Rectal smooth muscle tissue (tissue), 1 donor: ENCODE measurements at regions not wholly inside any gene's neighbourhood (a gene's known extent, or its start where the extent isn't known, plus 50 kb on each side); places are given as distances from the start of the nearest gene placed in this dataset.
"Not testable (repeated sequence)": the region's sequence is repeated elsewhere in the genome, so short reads cannot be mapped to it uniquely, and the experiment has no call there.

Experiments used
- H3K27ac ChIP-seq: one replicate; pipeline ENCODE4 v1.7.0; 2013; ENCODE audit warnings: low read depth, low read length, inconsistent platforms
- H3K27me3 ChIP-seq: one replicate; pipeline ENCODE4 v1.7.0; 2013; ENCODE audit warnings: low read length; ENCODE audit not compliant: control insufficient read depth, insufficient read depth
- H3K36me3 ChIP-seq: one replicate; pipeline ENCODE4 v1.7.0; 2013; ENCODE audit warnings: low read length; ENCODE audit not compliant: control insufficient read depth, insufficient read depth
- H3K4me1 ChIP-seq: one replicate; pipeline ENCODE4 v1.7.0; 2013; ENCODE audit warnings: low read length; ENCODE audit not compliant: control insufficient read depth, insufficient read depth
- H3K4me3 ChIP-seq: one replicate; pipeline ENCODE4 v1.7.0; 2013; ENCODE audit warnings: low read length
- H3K9ac ChIP-seq: one replicate; pipeline ENCODE4 v1.7.0; 2013; ENCODE audit warnings: low read length

- no peak overlapping the region for H3K27ac ChIP-seq
- no peak overlapping the region for H3K9ac ChIP-seq
- no peaks in the 10 kb centered on the region for H3K36me3 ChIP-seq
- no peaks in the 10 kb centered on the region for H3K27me3 ChIP-seq
- no peaks in the 10 kb centered on the region for H3K4me1 ChIP-seq
- H3K4me3 ChIP-seq = no peak overlapping the region
Observed at GRCh38 chr1:235059221-235059620, 69.4 kb downstream of the TOMM20 start.

- no peak overlapping the region for H3K27ac ChIP-seq
- H3K4me1 ChIP-seq = no peaks in the 10 kb centered on the region
- no peaks in the 10 kb centered on the region for H3K36me3 ChIP-seq
- no peak overlapping the region for H3K4me3 ChIP-seq
- no peaks in the 10 kb centered on the region for H3K27me3 ChIP-seq
- H3K9ac ChIP-seq = no peak overlapping the region
Observed at GRCh38 chr1:235058695-235059094, 69.9 kb downstream of the TOMM20 start.

- Histone ChIP-seq H3K27ac (no peak overlapping the region), H3K4me3 (no peak overlapping the region), H3K36me3 (no peaks in the 10 kb centered on the region), H3K9ac (no peak overlapping the region), H3K27me3 (no peaks in the 10 kb centered on the region), H3K4me1 (no peaks in the 10 kb centered on the region)
Observed at GRCh38 chr1:235057385-235058306, 71.0 kb downstream of the TOMM20 start.

GRCh38 chr1:235056937-235057336 is 71.7 kb downstream of the TOMM20 start:
- Histone ChIP-seq H3K4me1 (no peaks in the 10 kb centered on the region), H3K27me3 (no peaks in the 10 kb centered on the region), H3K36me3 (no peaks in the 10 kb centered on the region), H3K4me3 (no peak overlapping the region), H3K9ac (no peak overlapping the region), H3K27ac (no peak overlapping the region)

- no peak overlapping the region for H3K4me3 ChIP-seq
- H3K27me3 ChIP-seq = no peaks in the 10 kb centered on the region
- no peaks in the 10 kb centered on the region for H3K36me3 ChIP-seq
- no peaks in the 10 kb centered on the region for H3K4me1 ChIP-seq
- H3K27ac ChIP-seq = no peak overlapping the region
- H3K9ac ChIP-seq = no peak overlapping the region
Observed at GRCh38 chr1:235054936-235055335, 73.7 kb downstream of the TOMM20 start.

GRCh38 chr1:235054466-235054865 is 74.2 kb downstream of the TOMM20 start:
- Histone ChIP-seq H3K27me3 (no peaks in the 10 kb centered on the region), H3K27ac (no peak overlapping the region), H3K36me3 (no peaks in the 10 kb centered on the region), H3K4me1 (no peaks in the 10 kb centered on the region), H3K4me3 (no peak overlapping the region), H3K9ac (no peak overlapping the region)

- Histone ChIP-seq H3K27me3 (no peaks in the 10 kb centered on the region), H3K4me3 (no peak overlapping the region), H3K4me1 (peaks cover 7% of the 10 kb centered on the region), H3K36me3 (no peaks in the 10 kb centered on the region), H3K27ac (no peak overlapping the region), H3K9ac (no peak overlapping the region)
Observed at GRCh38 chr1:235052067-235053008, 76.3 kb downstream of the TOMM20 start.

- Histone ChIP-seq H3K4me3 (no peak overlapping the region), H3K9ac (no peak overlapping the region), H3K27ac (no peak overlapping the region), H3K4me1 (peaks cover 9% of the 10 kb centered on the region), H3K36me3 (no peaks in the 10 kb centered on the region), H3K27me3 (no peaks in the 10 kb centered on the region)
Observed at GRCh38 chr1:235051521-235051920, 77.1 kb downstream of the TOMM20 start.

GRCh38 chr1:235050911-235051360 is 77.7 kb downstream of the TOMM20 start:
- Histone ChIP-seq H3K27me3 (no peaks in the 10 kb centered on the region), H3K36me3 (no peaks in the 10 kb centered on the region), H3K27ac (no peak overlapping the region), H3K9ac (no peak overlapping the region), H3K4me3 (no peak overlapping the region), H3K4me1 (peaks cover 9% of the 10 kb centered on the region)

GRCh38 chr1:235049716-235050378 is 78.8 kb downstream of the TOMM20 start:
- H3K9ac ChIP-seq, H3K36me3 ChIP-seq, H3K4me3 ChIP-seq, H3K4me1 ChIP-seq, H3K27me3 ChIP-seq: not testable (repeated sequence)
- peak overlapping the region; percentile 85 for H3K27ac ChIP-seq

GRCh38 chr1:235049217-235049616 is 79.4 kb downstream of the TOMM20 start:
- no peaks in the 10 kb centered on the region for H3K36me3 ChIP-seq
- no peaks in the 10 kb centered on the region for H3K27me3 ChIP-seq
- peaks cover 9% of the 10 kb centered on the region for H3K4me1 ChIP-seq
- H3K4me3 ChIP-seq = no peak overlapping the region
- no peak overlapping the region for H3K9ac ChIP-seq
- H3K27ac ChIP-seq = peak overlapping the region; percentile 85

GRCh38 chr1:235047331-235047871 is 81.2 kb downstream of the TOMM20 start:
- peaks cover 9% of the 10 kb centered on the region for H3K4me1 ChIP-seq
- no peak overlapping the region for H3K9ac ChIP-seq
- H3K4me3 ChIP-seq = no peak overlapping the region
- no peaks in the 10 kb centered on the region for H3K36me3 ChIP-seq
- H3K27me3 ChIP-seq = no peaks in the 10 kb centered on the region
- H3K27ac ChIP-seq = peak overlapping the region; percentile 85
